Stimulated activated naive CD8-positive, alpha-beta T cell treated with anti-CD3 and anti-CD28 coated beads, Interleukin-15, Interleukin-2, amounts not matched to agents 100 U/mL and 50 U/mL, for 24 hours (primary cell): ENCODE measurements at regions not wholly inside any gene's neighbourhood (a gene's known extent, or its start where the extent isn't known, plus 50 kb on each side); places are given as distances from the start of the nearest gene placed in this dataset.
"Not testable (repeated sequence)": the region's sequence is repeated elsewhere in the genome, so short reads cannot be mapped to it uniquely, and the experiment has no call there.

Experiments used
- ATAC-seq: fragments of 150-1000 bp; cut with Tn5 transposase; one replicate; pipeline ENCODE4 v1.10.0; 2021
- DNase-seq: peaks from one replicate; pipeline ENCODE4 v3.0.0; 2021

GRCh38 chr1:143625886-143626285 lies 345.9 kb downstream of the FAM72C start:
- DNase-seq (no peak), ATAC-seq (no peak)

GRCh38 chr1:143619851-143620250 lies 351.9 kb downstream of the FAM72C start:
- no peak for DNase-seq
- no peak for ATAC-seq

- ATAC-seq, result no peak
- no peak for DNase-seq
These were observed 360.6 kb downstream of the FAM72C start for GRCh38 chr1:143611159-143611558.

GRCh38 chr1:143610196-143610595 lies 361.6 kb downstream of the FAM72C start:
- ATAC-seq, result no peak

GRCh38 chr1:143604887-143605286 lies 366.9 kb downstream of the FAM72C start:
- ATAC-seq, result no peak
- DNase-seq, result no peak

More at GRCh38 chr1:143610196-143610595, 361.6 kb downstream of the FAM72C start:
- DNase-seq, result no peak

GRCh38 chr1:143584508-143584907 lies 387.3 kb downstream of the FAM72C start:
- ATAC-seq (no peak), DNase-seq (no peak)

GRCh38 chr1:143574891-143575520 lies 396.8 kb downstream of the FAM72C start:
- DNase-seq (no peak), ATAC-seq (no peak)

GRCh38 chr1:143572661-143573060 lies 399.1 kb downstream of the FAM72C start:
- not testable (repeated sequence) for ATAC-seq, DNase-seq

GRCh38 chr1:143563761-143564160 lies 408.0 kb downstream of the FAM72C start:
- not testable (repeated sequence) for DNase-seq

GRCh38 chr1:143553627-143554026 lies 418.2 kb downstream of the FAM72C start:
- ATAC-seq (no peak), DNase-seq (no peak)

More at GRCh38 chr1:143563761-143564160, 408.0 kb downstream of the FAM72C start:
- not testable (repeated sequence) for ATAC-seq

GRCh38 chr1:143504703-143505102 lies 467.1 kb downstream of the FAM72C start:
- DNase-seq, ATAC-seq: not testable (repeated sequence)

- not testable (repeated sequence) for DNase-seq, ATAC-seq
These were observed 467.7 kb downstream of the FAM72C start for GRCh38 chr1:143504080-143504479.

- not testable (repeated sequence) for ATAC-seq
These were observed 468.7 kb downstream of the FAM72C start for GRCh38 chr1:143503048-143503447.

GRCh38 chr1:143502038-143502437 lies 469.7 kb downstream of the FAM72C start:
- ATAC-seq, DNase-seq: not testable (repeated sequence)

More at GRCh38 chr1:143503048-143503447, 468.7 kb downstream of the FAM72C start:
- not testable (repeated sequence) for DNase-seq

- not testable (repeated sequence) for ATAC-seq
- DNase-seq, result peak; percentile 3
These were observed 473.6 kb downstream of the FAM72C start for GRCh38 chr1:143498059-143498749.

- no peak for DNase-seq
These were observed 474.4 kb downstream of the FAM72C start for GRCh38 chr1:143497374-143497747.

GRCh38 chr1:143496526-143497373 lies 475.0 kb downstream of the FAM72C start:
- DNase-seq, ATAC-seq: not testable (repeated sequence)

More at GRCh38 chr1:143497374-143497747, 474.4 kb downstream of the FAM72C start:
- no peak for ATAC-seq
